T-cell (primary cell): ENCODE measurements at regions not wholly inside any gene's neighbourhood (a gene's known extent, or its start where the extent isn't known, plus 50 kb on each side); places are given as distances from the start of the nearest gene placed in this dataset.

Source experiments
- ATAC-seq, 4 experiments: fragments of 200-7000 bp in 3 of 4; fragments of 150-1000 bp in 1 of 4; cut with Tn5 transposase; replicated peaks in 1 of 4; 1 replicate in 3 of 4; 2 replicates in 1 of 4; pipeline ENCODE4 v1.10.0; 2021; ENCODE audit warnings: moderate library complexity in 3 of 4, mild to moderate bottlenecking in 2 of 4, moderate number of reproducible peaks in 1 of 4
- CTCF ChIA-PET, 2 donors: fragments of 300-600 bp; sonication (Branson Sonifier 250); formaldehyde crosslinking; loops; one replicate each; lab custom pipeline; 2022; ENCODE audit warnings: antibody characterized with exemption in 2 of 2; lab: Charles Lee
- POLR2A ChIA-PET, 2 donors: fragments of 300-600 bp; sonication (Branson Sonifier 250); formaldehyde crosslinking; loops; one replicate each; lab custom pipeline; 2022; ENCODE audit warnings: antibody characterized with exemption in 2 of 2; lab: Charles Lee
- DNase-seq, 35 experiments: peaks; one replicate each; pipeline versions ENCODE4 v3.0.0 to v3.0.0-alpha.2; 2013 to 2023
- H3K27ac ChIP-seq: one replicate; pipeline ENCODE4 v1.5.1; 2013; ENCODE audit warnings: low read length
- H3K27me3 ChIP-seq, 2 experiments: replicated peaks in 1 of 2; 1 replicate in 1 of 2; 2 replicates in 1 of 2; pipeline versions ENCODE4 v1.6.1 to v1.7.0; 2013; ENCODE audit warnings: low read length in 1 of 2, mixed read lengths in 1 of 2; ENCODE audit not compliant: control insufficient read depth in 2 of 2, insufficient read depth in 2 of 2; ENCODE audit errors: extremely low read depth in 1 of 2
- H3K36me3 ChIP-seq, 2 donors: 1 replicate in 1 of 2; 2 replicates in 1 of 2; pipeline versions ENCODE4 v1.6.1 to v1.7.0; 2013; ENCODE audit warnings: low read length in 1 of 2; ENCODE audit not compliant: control insufficient read depth in 2 of 2, insufficient read depth in 1 of 2; ENCODE audit errors: extremely low read depth in 1 of 2
- H3K4me1 ChIP-seq, 2 experiments: 1 replicate in 1 of 2; 2 replicates in 1 of 2; pipeline versions ENCODE4 v1.6.1 to v1.7.0; 2013; ENCODE audit warnings: low read length in 2 of 2, mixed read lengths in 1 of 2; ENCODE audit not compliant: insufficient read depth in 2 of 2, control insufficient read depth in 1 of 2; ENCODE audit errors: extremely low read depth in 1 of 2
- H3K4me3 ChIP-seq, 2 donors: 1 replicate in 1 of 2; 2 replicates in 1 of 2; pipeline versions ENCODE4 v1.5.1 to v1.7.0; 2013; ENCODE audit warnings: mild to moderate bottlenecking in 2 of 2, low read length in 1 of 2, moderate library complexity in 1 of 2; ENCODE audit not compliant: control insufficient read depth in 1 of 2; ENCODE audit errors: extremely low read depth in 1 of 2
- H3K9me3 ChIP-seq: 2 replicates; pipeline ENCODE4 v1.7.0; 2013
- H3K27ac Mint-ChIP-seq, 2 donors: one replicate each; pipeline ENCODE4 v1.8.0; 2020 to 2021; ENCODE audit warnings: mild to moderate bottlenecking in 2 of 2, mixed read lengths in 2 of 2
- H3K27me3 Mint-ChIP-seq, 2 donors: one replicate each; pipeline ENCODE4 v1.8.0; 2021 to 2022; ENCODE audit warnings: mixed read lengths in 2 of 2
- H3K36me3 Mint-ChIP-seq: one replicate; pipeline ENCODE4 v1.8.0; 2021; ENCODE audit warnings: mixed read lengths
- H3K4me1 Mint-ChIP-seq, 3 donors: one replicate each; pipeline ENCODE4 v1.8.0; 2020 to 2022; ENCODE audit warnings: mixed read lengths in 3 of 3, mild to moderate bottlenecking in 1 of 3
- H3K4me3 Mint-ChIP-seq, 3 donors: one replicate each; pipeline ENCODE4 v1.8.0; 2020 to 2022; ENCODE audit warnings: mild to moderate bottlenecking in 3 of 3, mixed read lengths in 3 of 3, moderate library complexity in 3 of 3
- H3K9me3 Mint-ChIP-seq, 3 donors: one replicate each; pipeline ENCODE4 v1.8.0; 2020 to 2022; ENCODE audit warnings: mixed read lengths in 3 of 3
- WGBS: methylation state at CpG from one replicate; pipeline ENCODE4 v1.1.5; 2013; ENCODE audit warnings: missing lambda C conversion rate; ENCODE audit not compliant: insufficient coverage; 5-methylcytosine and 5-hydroxymethylcytosine counted together

GRCh38 chr2:62303788-62304187 is 107.9 kb downstream of the B3GNT2 start:
- ChIA-PET POLR2A (no interaction called here), CTCF (no interaction called here)
- Mint-ChIP-seq H3K9me3 (no peaks in the 10 kb centered on the region), H3K27me3 (no peaks in the 10 kb centered on the region), H3K36me3 (no peaks in the 10 kb centered on the region), H3K4me1 (peaks cover 68 to 75% (median 70%) of the 10 kb centered on the region in 3 donors), H3K27ac (peak overlapping the region; percentile 86 to 94), H3K4me3 (peak overlapping the region in 1 of 3 donors; percentile 59)
- DNase-seq, result no peak
- Histone ChIP-seq H3K27me3 (no peaks in the 10 kb centered on the region), H3K36me3 (no peaks in the 10 kb centered on the region), H3K4me3 (no peak overlapping the region), H3K27ac (peak overlapping the region; percentile 72), H3K4me1 (peaks cover 50 to 74% of the 10 kb centered on the region in 2 experiments), H3K9me3 (no peaks in the 10 kb centered on the region)
- 50% methylated on average over 1 of the region's 3 CpGs for WGBS
- ATAC-seq, result no peak

DNA sequence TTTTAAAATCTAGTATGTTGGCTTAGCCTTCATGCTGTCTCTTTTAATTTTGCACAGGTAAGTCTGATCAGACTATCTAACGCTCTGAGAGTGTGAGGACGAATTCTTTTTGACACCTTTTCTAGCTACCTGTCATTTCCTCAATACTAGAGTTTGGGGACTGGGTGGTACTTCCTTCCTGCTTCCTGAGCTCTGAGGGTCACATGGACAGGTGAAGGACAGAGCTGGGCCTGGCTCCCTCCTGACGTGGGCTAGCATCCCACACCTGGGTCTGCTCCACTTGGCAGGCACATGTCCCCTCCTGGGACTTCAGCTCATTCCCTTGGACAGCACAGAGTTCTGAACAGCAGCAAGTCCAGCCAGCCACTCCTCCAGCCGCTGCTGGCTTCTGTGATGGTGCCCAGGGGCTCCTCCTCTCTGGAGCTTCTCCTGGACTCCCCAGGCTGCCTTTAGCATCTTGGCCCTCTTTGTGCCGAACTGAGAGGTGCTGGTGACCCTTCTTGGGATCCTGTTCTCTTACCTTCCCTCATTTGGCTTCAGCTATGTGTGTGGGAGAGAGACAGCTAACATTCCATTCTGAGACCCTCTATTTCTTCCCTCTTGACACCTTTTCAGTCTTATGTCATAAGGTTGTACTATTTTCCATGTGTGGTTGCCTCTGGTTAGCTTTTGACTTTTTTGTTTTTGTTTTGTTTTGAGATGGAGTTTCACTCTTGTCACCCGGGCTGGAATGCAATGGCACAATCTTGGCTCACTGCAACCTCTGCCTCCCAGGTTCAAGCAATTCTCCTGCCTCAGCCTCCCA is 106.9 kb downstream of the B3GNT2 start:
- Mint-ChIP-seq H3K27ac (peak overlapping the region; percentile 86 to 94), H3K9me3 (no peaks in the 10 kb centered on the region), H3K4me1 (peaks cover 63 to 68% (median 64%) of the 10 kb centered on the region in 3 donors), H3K36me3 (no peaks in the 10 kb centered on the region), H3K4me3 (peak overlapping the region in 1 of 3 donors; percentile 59), H3K27me3 (no peaks in the 10 kb centered on the region)
- CTCF ChIA-PET, result interaction anchor here in 1 of 2 donors (0.5 kb wide), 1 partner anchor 645 kb away, joined by 5 read pairs; no protein-coding TSS in a partner anchor
- H3K4me1 ChIP-seq, result peaks cover 46 to 66% of the 10 kb centered on the region in 2 experiments
- H3K27ac ChIP-seq, result peak overlapping the region; percentile 72
- ATAC-seq (no peak), DNase-seq (peak in 1 of 35 experiments; percentile 22)
- no peaks in the 10 kb centered on the region for H3K9me3 ChIP-seq
- H3K36me3 ChIP-seq, result no peaks in the 10 kb centered on the region
- 13% methylated on average over 1 of the region's 6 CpGs for WGBS
- no peak overlapping the region for H3K4me3 ChIP-seq
- H3K27me3 ChIP-seq, result no peaks in the 10 kb centered on the region
- POLR2A ChIA-PET, result no interaction called here

DNA sequence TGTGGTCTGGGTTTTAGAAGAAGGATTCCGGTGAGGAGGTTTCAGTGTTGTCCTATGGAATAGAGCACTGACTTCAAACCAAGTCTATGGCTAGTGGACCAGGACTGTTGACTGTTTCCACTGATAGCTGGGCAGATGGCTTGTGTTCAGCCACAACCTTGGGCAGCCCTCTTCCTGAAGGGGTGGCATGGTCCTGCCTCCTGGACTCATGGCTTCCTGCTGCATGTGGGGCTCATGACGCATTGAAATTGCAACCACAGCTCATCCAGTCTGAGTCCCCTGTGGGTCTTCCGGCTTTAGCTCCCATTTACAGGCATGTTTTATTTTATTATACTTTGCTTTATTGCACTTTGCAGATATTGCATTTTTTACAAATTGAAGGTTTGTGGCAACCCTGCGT is 105.0 kb downstream of the B3GNT2 start:
- Mint-ChIP-seq H3K9me3 (no peaks in the 10 kb centered on the region), H3K4me3 (no peak overlapping the region), H3K36me3 (no peaks in the 10 kb centered on the region), H3K4me1 (peaks cover 45 to 50% (median 45%) of the 10 kb centered on the region in 3 donors), H3K27me3 (no peaks in the 10 kb centered on the region), H3K27ac (no peak overlapping the region)
- DNase-seq (no peak), ATAC-seq (no peak)
- POLR2A ChIA-PET, result no interaction called here
- H3K36me3 ChIP-seq, result no peaks in the 10 kb centered on the region
- peaks cover 32 to 47% of the 10 kb centered on the region in 2 experiments for H3K4me1 ChIP-seq
- H3K4me3 ChIP-seq, result no peak overlapping the region
- no peaks in the 10 kb centered on the region for H3K9me3 ChIP-seq
- no peak overlapping the region for H3K27ac ChIP-seq
- H3K27me3 ChIP-seq, result peaks cover 0 to 6% of the 10 kb centered on the region in 2 experiments
- CTCF ChIA-PET, result no interaction called here
- 100% methylated on average over 1 of the region's 4 CpGs for WGBS

DNA sequence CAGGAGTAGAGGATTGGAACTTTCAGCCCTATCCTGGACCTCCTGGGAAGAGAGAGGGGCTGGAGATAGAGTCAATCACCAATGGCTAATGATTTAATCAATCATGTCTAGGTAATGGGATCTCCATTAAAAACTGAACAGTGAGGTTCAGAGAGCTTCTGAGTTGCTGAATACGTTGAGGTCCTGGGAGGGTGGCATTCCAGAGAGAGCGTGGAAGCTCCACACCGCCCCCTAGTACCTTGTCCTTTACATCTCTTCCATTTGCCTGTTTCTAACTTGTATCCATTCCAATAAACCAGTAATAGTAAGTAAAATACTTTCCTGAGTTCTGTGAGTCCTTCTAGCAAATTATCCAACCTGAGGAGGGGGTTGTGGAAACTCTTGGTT is 101.7 kb downstream of the B3GNT2 start:
- Mint-ChIP-seq H3K27me3 (no peaks in the 10 kb centered on the region), H3K4me1 (peaks cover 12 to 17% (median 12%) of the 10 kb centered on the region in 3 donors), H3K36me3 (no peaks in the 10 kb centered on the region), H3K27ac (no peak overlapping the region), H3K4me3 (no peak overlapping the region), H3K9me3 (no peaks in the 10 kb centered on the region)
- Histone ChIP-seq H3K4me1 (peaks cover 5 to 20% of the 10 kb centered on the region in 2 experiments), H3K27me3 (peaks cover 0 to 19% of the 10 kb centered on the region in 2 experiments), H3K27ac (no peak overlapping the region), H3K9me3 (no peaks in the 10 kb centered on the region), H3K4me3 (no peak overlapping the region), H3K36me3 (no peaks in the 10 kb centered on the region)
- no peak for ATAC-seq
- POLR2A ChIA-PET, result no interaction called here
- WGBS, result no CpG with 5 or more reads among the region's 3 CpGs
- CTCF ChIA-PET, result interaction anchor here in 1 of 2 donors (0.6 kb wide), 1 partner anchor 18 kb away, joined by 4 read pairs; no protein-coding TSS in a partner anchor
- DNase-seq, result no peak

GRCh38 chr2:62296832-62297623 is 101.1 kb downstream of the B3GNT2 start:
- ChIA-PET POLR2A (no interaction called here), CTCF (no interaction called here)
- Histone ChIP-seq H3K4me3 (no peak overlapping the region), H3K27ac (no peak overlapping the region), H3K9me3 (no peaks in the 10 kb centered on the region), H3K36me3 (no peaks in the 10 kb centered on the region), H3K27me3 (peaks cover 0 to 19% of the 10 kb centered on the region in 2 experiments), H3K4me1 (peaks cover 0 to 14% of the 10 kb centered on the region in 2 experiments)
- no peak for ATAC-seq
- no peak for DNase-seq
- Mint-ChIP-seq H3K27me3 (no peaks in the 10 kb centered on the region), H3K36me3 (no peaks in the 10 kb centered on the region), H3K4me1 (peaks cover 6 to 11% (median 6%) of the 10 kb centered on the region in 3 donors), H3K4me3 (no peak overlapping the region), H3K9me3 (no peaks in the 10 kb centered on the region), H3K27ac (no peak overlapping the region)
- WGBS, result 86% methylated on average over 6 of the region's 8 CpGs

DNA sequence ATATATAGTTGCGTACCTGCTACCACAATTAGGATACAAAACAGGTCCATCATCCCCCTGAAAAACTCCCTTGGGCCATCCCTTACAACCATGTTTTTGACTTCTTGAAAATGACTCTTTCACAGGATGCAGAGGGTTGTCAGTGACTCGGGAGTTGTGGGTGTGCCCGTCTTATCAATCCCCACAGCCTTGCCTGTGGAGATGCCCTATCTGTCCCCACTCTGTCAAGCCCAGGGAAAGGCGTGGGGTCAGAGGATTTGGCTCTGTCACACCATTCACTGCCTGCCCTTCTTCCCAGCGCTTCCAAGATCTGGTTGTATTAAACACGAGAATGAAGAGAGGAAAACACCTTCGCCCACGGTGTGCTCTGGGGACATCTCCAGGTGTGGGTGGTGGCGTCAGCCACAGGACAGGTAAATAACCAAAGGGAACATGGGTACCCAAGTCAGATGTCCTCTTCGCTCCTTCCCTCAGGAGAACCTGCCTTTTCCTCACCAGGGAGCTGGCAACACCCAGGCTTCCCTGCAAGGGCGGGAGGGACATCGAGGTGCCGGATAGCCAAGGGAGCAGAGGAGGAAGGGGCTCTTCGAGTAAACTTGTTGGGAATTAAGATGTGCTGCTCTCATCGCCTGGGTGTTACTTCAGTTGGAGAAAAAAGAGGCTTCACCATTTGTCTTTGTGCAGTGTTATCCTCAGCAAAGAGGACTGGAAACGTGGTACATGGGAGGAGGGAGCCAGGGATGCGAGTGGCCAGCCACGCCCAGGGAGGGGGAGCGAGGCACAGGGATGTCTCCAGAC is 100.3 kb downstream of the B3GNT2 start:
- peaks cover 0 to 11% of the 10 kb centered on the region in 2 experiments for H3K4me1 ChIP-seq
- H3K9me3 ChIP-seq, result no peaks in the 10 kb centered on the region
- POLR2A ChIA-PET, result no interaction called here
- no peak overlapping the region for H3K27ac Mint-ChIP-seq
- H3K36me3 ChIP-seq, result no peaks in the 10 kb centered on the region
- no peaks in the 10 kb centered on the region for H3K36me3 Mint-ChIP-seq
- CTCF ChIA-PET, result no interaction called here
- 77% methylated on average over 7 of the region's 19 CpGs for WGBS
- ATAC-seq, result no peak
- no peak overlapping the region for H3K27ac ChIP-seq
- DNase-seq, result no peak
- H3K4me3 ChIP-seq, result no peak overlapping the region
- H3K27me3 ChIP-seq, result peaks cover 0 to 19% of the 10 kb centered on the region in 2 experiments
- no peak overlapping the region for H3K4me3 Mint-ChIP-seq
- H3K27me3 Mint-ChIP-seq, result no peaks in the 10 kb centered on the region
- peaks cover 5 to 9% (median 6%) of the 10 kb centered on the region in 3 donors for H3K4me1 Mint-ChIP-seq
- H3K9me3 Mint-ChIP-seq, result no peaks in the 10 kb centered on the region
